ENCODE measurements at regions not wholly inside any gene's neighbourhood (a gene's known extent, or its start where the extent isn't known, plus 50 kb on each side); places are given as distances from the start of the nearest gene placed in this dataset.

- TF ChIP-seq CTCF (IDR thresholded peaks at IDR 0.05; ENCODE audit: unreplicated experiment): no peak
- no peak for DNase-seq (ENCODE audit: low spot score)
- H3K4me3 Mint-ChIP-seq (ENCODE audit: unreplicated experiment): no peak overlapping the region
- H3K27me3 Mint-ChIP-seq (ENCODE audit: unreplicated experiment): no peaks in the 10 kb centered on the region
- no peaks in the 10 kb centered on the region for H3K4me1 Mint-ChIP-seq (ENCODE audit: unreplicated experiment)
- H3K9me3 Mint-ChIP-seq (ENCODE audit: unreplicated experiment): no peaks in the 10 kb centered on the region
- H3K27ac Mint-ChIP-seq (ENCODE audit: unreplicated experiment): no peak overlapping the region
- H3K36me3 Mint-ChIP-seq (ENCODE audit: low read depth, unreplicated experiment): no peaks in the 10 kb centered on the region
Observed at GRCh38 chr7:84390845-84391244, 196.3 kb upstream of the SEMA3A start.

GRCh38 chr7:84389242-84389641 lies 194.7 kb upstream of the SEMA3A start:
- TF ChIP-seq CTCF (IDR thresholded peaks at IDR 0.05; ENCODE audit: unreplicated experiment): no peak
- H3K27me3 Mint-ChIP-seq (ENCODE audit: unreplicated experiment): no peaks in the 10 kb centered on the region
- no peaks in the 10 kb centered on the region for H3K9me3 Mint-ChIP-seq (ENCODE audit: unreplicated experiment)
- no peak for DNase-seq (ENCODE audit: low spot score)
- H3K4me3 Mint-ChIP-seq (ENCODE audit: unreplicated experiment): no peak overlapping the region
- no peak overlapping the region for H3K27ac Mint-ChIP-seq (ENCODE audit: unreplicated experiment)
- H3K4me1 Mint-ChIP-seq (ENCODE audit: unreplicated experiment): no peaks in the 10 kb centered on the region
- no peaks in the 10 kb centered on the region for H3K36me3 Mint-ChIP-seq (ENCODE audit: low read depth, unreplicated experiment)

GRCh38 chr7:84387595-84387994 lies 193.0 kb upstream of the SEMA3A start:
- H3K27ac Mint-ChIP-seq (ENCODE audit: unreplicated experiment): no peak overlapping the region
- no peaks in the 10 kb centered on the region for H3K27me3 Mint-ChIP-seq (ENCODE audit: unreplicated experiment)
- H3K9me3 Mint-ChIP-seq (ENCODE audit: unreplicated experiment): no peaks in the 10 kb centered on the region
- DNase-seq (ENCODE audit: low spot score): no peak
- TF ChIP-seq CTCF (IDR thresholded peaks at IDR 0.05; ENCODE audit: unreplicated experiment): no peak
- no peak overlapping the region for H3K4me3 Mint-ChIP-seq (ENCODE audit: unreplicated experiment)
- no peaks in the 10 kb centered on the region for H3K4me1 Mint-ChIP-seq (ENCODE audit: unreplicated experiment)
- no peaks in the 10 kb centered on the region for H3K36me3 Mint-ChIP-seq (ENCODE audit: low read depth, unreplicated experiment)

- TF ChIP-seq CTCF (IDR thresholded peaks at IDR 0.05; ENCODE audit: unreplicated experiment): no peak
- Mint-ChIP-seq H3K27ac (ENCODE audit: unreplicated experiment) (no peak overlapping the region), H3K36me3 (ENCODE audit: low read depth, unreplicated experiment) (no peaks in the 10 kb centered on the region), H3K4me3 (ENCODE audit: unreplicated experiment) (no peak overlapping the region), H3K9me3 (ENCODE audit: unreplicated experiment) (no peaks in the 10 kb centered on the region), H3K27me3 (ENCODE audit: unreplicated experiment) (no peaks in the 10 kb centered on the region), H3K4me1 (ENCODE audit: unreplicated experiment) (no peaks in the 10 kb centered on the region)
- no peak for DNase-seq (ENCODE audit: low spot score)
Observed at GRCh38 chr7:84384417-84384816, 189.8 kb upstream of the SEMA3A start.

GRCh38 chr7:84379446-84379845 lies 184.9 kb upstream of the SEMA3A start:
- DNase-seq (ENCODE audit: low spot score): no peak
- H3K27ac Mint-ChIP-seq (ENCODE audit: unreplicated experiment): no peak overlapping the region
- no peak overlapping the region for H3K4me3 Mint-ChIP-seq (ENCODE audit: unreplicated experiment)
- no peak for TF ChIP-seq CTCF (IDR thresholded peaks at IDR 0.05; ENCODE audit: unreplicated experiment)
- H3K36me3 Mint-ChIP-seq (ENCODE audit: low read depth, unreplicated experiment): no peaks in the 10 kb centered on the region
- peaks cover 1% of the 10 kb centered on the region for H3K27me3 Mint-ChIP-seq (ENCODE audit: unreplicated experiment)
- H3K4me1 Mint-ChIP-seq (ENCODE audit: unreplicated experiment): no peaks in the 10 kb centered on the region
- no peaks in the 10 kb centered on the region for H3K9me3 Mint-ChIP-seq (ENCODE audit: unreplicated experiment)

Measured in endothelial cell (in vitro differentiated cells).